ENCODE measurements at regions not wholly inside any gene's neighbourhood (a gene's known extent, or its start where the extent isn't known, plus 50 kb on each side); places are given as distances from the start of the nearest gene placed in this dataset.

- no peak for TF ChIP-seq CTCF (conservative IDR thresholded peaks at IDR 0.05 in 1 of 2, IDR thresholded peaks at IDR 0.05 in 1 of 2; ENCODE audit: low read depth in 1 of 2, low read length in 2 of 2)
- no peak for TF ChIP-seq EZH2 (IDR thresholded peaks at IDR 0.05; ENCODE audit: low read length, missing control alignments)
These were observed 793.5 kb upstream of the CADM2 start for GRCh38 chr3:84165328-84165727.

Data from fibroblast of lung (primary cell).